Smooth muscle cell of the brain vasculature (primary cell): ENCODE measurements at regions not wholly inside any gene's neighbourhood (a gene's known extent, or its start where the extent isn't known, plus 50 kb on each side); places are given as distances from the start of the nearest gene placed in this dataset.
"Not testable (repeated sequence)": the region's sequence is repeated elsewhere in the genome, so short reads cannot be mapped to it uniquely, and the experiment has no call there.

Experiments
- DNase-seq: peaks from one replicate; pipeline ENCODE4 v3.0.0-alpha.2; 2012; ENCODE audit warnings: low read depth, low spot score

- DNase-seq, result no peak
These were observed 911.7 kb upstream of the NDST4 start for GRCh38 chr4:116024954-116025708.

GRCh38 chr4:116023049-116023448, 909.6 kb upstream of the NDST4 start:
- no peak for DNase-seq

- DNase-seq, result no peak
These were observed 906.8 kb upstream of the NDST4 start for GRCh38 chr4:116020141-116020722.

GRCh38 chr4:116018831-116019230, 905.4 kb upstream of the NDST4 start:
- no peak for DNase-seq

- DNase-seq, result no peak
These were observed 902.8 kb upstream of the NDST4 start for GRCh38 chr4:116016201-116016600.

- DNase-seq, result no peak
These were observed 902.1 kb upstream of the NDST4 start for GRCh38 chr4:116015549-116015948.

- DNase-seq, result no peak
These were observed 901.6 kb upstream of the NDST4 start for GRCh38 chr4:116015062-116015461.

GRCh38 chr4:116010923-116011322, 897.5 kb upstream of the NDST4 start:
- no peak for DNase-seq

- no peak for DNase-seq
These were observed 892.3 kb upstream of the NDST4 start for GRCh38 chr4:116005806-116006088.

- no peak for DNase-seq
These were observed 891.8 kb upstream of the NDST4 start for GRCh38 chr4:116005037-116005805.

- no peak for DNase-seq
These were observed 887.9 kb upstream of the NDST4 start for GRCh38 chr4:116001291-116001690.

- no peak for DNase-seq
These were observed 873.2 kb upstream of the NDST4 start for GRCh38 chr4:115986573-115986972.

- DNase-seq, result not testable (repeated sequence)
These were observed 862.1 kb upstream of the NDST4 start for GRCh38 chr4:115975421-115976001.

GRCh38 chr4:115973768-115974167, 860.3 kb upstream of the NDST4 start:
- no peak for DNase-seq

GRCh38 chr4:115972967-115973366, 859.5 kb upstream of the NDST4 start:
- no peak for DNase-seq

- DNase-seq, result no peak
These were observed 857.4 kb upstream of the NDST4 start for GRCh38 chr4:115970859-115971258.

GRCh38 chr4:115969756-115970155, 856.3 kb upstream of the NDST4 start:
- no peak for DNase-seq

GRCh38 chr4:115965588-115965987, 852.2 kb upstream of the NDST4 start:
- no peak for DNase-seq

- not testable (repeated sequence) for DNase-seq
These were observed 842.8 kb upstream of the NDST4 start for GRCh38 chr4:115956054-115956796.

- no peak for DNase-seq
These were observed 837.4 kb upstream of the NDST4 start for GRCh38 chr4:115950806-115951205.

- not testable (repeated sequence) for DNase-seq
These were observed 836.7 kb upstream of the NDST4 start for GRCh38 chr4:115949974-115950743.
